ENCODE measurements at regions not wholly inside any gene's neighbourhood (a gene's known extent, or its start where the extent isn't known, plus 50 kb on each side); places are given as distances from the start of the nearest gene placed in this dataset.
"Not testable (repeated sequence)": the region's sequence is repeated elsewhere in the genome, so short reads cannot be mapped to it uniquely, and the experiment has no call there.

DNA sequence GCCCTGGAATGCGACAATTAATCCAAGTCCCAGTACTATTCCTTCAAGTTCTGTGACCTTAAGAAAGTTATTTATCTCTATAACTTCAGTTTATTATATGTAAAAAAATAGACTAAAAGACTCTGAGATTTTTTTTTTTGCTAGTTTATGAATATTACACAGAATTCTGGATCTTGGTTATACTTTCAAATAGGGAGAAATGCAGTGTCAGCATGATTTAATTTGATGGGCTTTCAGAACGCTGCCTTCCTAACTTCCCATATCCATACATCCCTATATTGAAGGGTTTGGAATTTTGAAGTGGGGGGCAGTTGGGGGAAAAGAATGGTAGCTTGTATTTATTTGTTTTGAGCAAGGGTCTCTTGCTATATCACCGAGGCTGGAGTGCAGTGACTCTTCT is 98.4 kb upstream of the MEGF10 start:
- H3K27me3 Mint-ChIP-seq, result peaks cover 8% of the 10 kb centered on the region
- H3K27ac Mint-ChIP-seq, result no peak overlapping the region
- ATAC-seq (no peak), DNase-seq (no peak)
- ChIA-PET POLR2A (no interaction called here), CTCF (no interaction called here)
- intact Hi-C loops (cut with DNase I, micrococcal nuclease), result no loop called here
- no peak overlapping the region for H3K4me3 Mint-ChIP-seq
- H3K9me3 Mint-ChIP-seq (ENCODE audit: low read depth), result no peaks in the 10 kb centered on the region
- no peaks in the 10 kb centered on the region for H3K36me3 Mint-ChIP-seq (ENCODE audit: low read depth)
- no peaks in the 10 kb centered on the region for H3K4me1 Mint-ChIP-seq

DNA sequence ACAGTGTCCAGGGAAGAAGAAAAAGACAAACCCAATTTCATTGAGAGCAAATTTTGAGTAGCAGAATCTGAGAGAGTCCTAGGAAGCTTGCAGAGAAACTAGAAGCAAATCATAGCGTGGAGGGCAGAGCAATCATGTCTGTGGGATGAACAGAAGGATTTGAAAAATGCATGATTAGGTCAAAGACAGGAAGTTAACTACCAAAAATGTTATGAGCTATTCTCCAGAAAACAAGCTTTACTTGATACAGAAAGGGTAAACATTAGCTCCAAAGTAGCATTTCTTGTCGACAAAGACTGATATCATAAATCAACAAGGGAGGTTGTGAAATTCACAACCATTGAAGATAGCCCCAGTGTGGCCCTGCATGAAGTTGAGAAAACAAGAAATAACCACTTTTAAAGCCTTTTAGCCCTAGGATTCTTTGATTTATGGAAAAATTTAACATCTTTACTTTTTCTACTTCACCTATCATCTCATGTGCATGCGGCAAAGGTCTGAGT is 97.7 kb upstream of the MEGF10 start:
- no peaks in the 10 kb centered on the region for H3K9me3 Mint-ChIP-seq (ENCODE audit: low read depth)
- H3K27ac Mint-ChIP-seq, result no peak overlapping the region
- intact Hi-C loops (cut with DNase I, micrococcal nuclease), result no loop called here
- H3K4me1 Mint-ChIP-seq, result no peaks in the 10 kb centered on the region
- peaks cover 8% of the 10 kb centered on the region for H3K27me3 Mint-ChIP-seq
- ATAC-seq (no peak), DNase-seq (no peak)
- H3K36me3 Mint-ChIP-seq (ENCODE audit: low read depth), result no peaks in the 10 kb centered on the region
- ChIA-PET POLR2A (no interaction called here), CTCF (no interaction called here)
- no peak overlapping the region for H3K4me3 Mint-ChIP-seq

DNA sequence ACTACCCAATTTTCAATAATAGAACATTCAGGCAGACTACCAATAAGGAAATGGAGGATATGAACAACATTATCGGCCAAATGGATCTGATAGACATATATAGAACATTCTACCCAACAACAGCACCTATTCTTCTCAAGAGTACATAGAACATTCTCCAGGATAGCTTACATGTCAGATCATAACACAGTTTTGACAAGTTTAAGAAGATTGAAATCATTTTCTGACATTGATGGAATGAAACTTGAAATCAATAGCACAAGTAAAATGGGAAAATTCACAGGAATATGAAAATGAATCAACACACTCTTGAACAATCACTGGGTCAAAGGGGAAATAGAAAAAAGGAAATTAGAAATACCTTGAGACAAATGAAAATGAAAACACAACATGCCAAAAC is 94.6 kb upstream of the MEGF10 start:
- Mint-ChIP-seq H3K27me3 (peaks cover 8% of the 10 kb centered on the region), H3K9me3 (ENCODE audit: low read depth) (peaks cover 2% of the 10 kb centered on the region), H3K4me3 (no peak overlapping the region), H3K27ac (no peak overlapping the region), H3K36me3 (ENCODE audit: low read depth) (no peaks in the 10 kb centered on the region), H3K4me1 (no peaks in the 10 kb centered on the region)
- no peak for ATAC-seq
- no peak for DNase-seq
- ChIA-PET CTCF (interaction anchor here (0.6 to 1.0 kb wide), 2 partner anchors 10 to 341 kb away, joined by 3 read pairs; no protein-coding TSS in a partner anchor), POLR2A (no interaction called here)
- intact Hi-C loops (cut with DNase I, micrococcal nuclease), result no loop called here

DNA sequence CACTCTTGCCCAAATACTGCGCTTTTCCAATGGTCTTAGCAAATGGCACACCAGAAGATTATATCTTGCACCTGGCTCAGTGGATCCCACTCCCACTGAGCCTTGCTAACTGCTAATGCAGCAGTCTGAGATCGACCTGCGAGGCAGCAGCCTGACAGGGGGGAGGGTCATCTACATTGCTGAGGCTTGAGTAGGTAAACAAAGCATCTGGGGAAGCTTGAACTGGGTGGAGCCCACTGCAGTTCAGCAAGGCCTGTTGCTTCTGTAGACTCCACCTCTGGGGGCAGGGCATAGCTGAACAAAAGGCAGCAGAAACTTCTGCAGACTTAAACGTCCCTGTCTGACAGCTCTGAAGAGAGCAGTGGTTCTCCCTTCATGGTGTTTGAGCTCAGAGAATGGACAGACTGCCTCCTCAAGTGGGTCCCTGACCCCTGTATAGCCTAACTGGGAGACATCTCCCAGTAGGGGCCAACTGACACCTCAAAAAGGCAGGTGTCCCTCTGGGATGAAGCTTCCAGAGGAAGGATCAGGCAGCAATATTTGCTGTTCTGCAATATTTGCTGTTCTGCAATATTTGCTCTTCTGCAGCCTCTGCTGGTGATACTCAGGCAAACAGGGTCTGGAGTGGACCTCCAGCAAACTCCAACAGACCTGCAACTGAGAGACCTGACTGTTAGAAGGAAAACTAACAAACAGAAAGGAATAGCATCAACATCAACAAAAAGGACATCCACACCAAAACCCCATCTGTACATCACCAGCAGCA is 93.0 kb upstream of the MEGF10 start:
- H3K36me3 Mint-ChIP-seq (ENCODE audit: low read depth); intact Hi-C loops (cut with DNase I, micrococcal nuclease); ATAC-seq; H3K4me1 Mint-ChIP-seq; H3K4me3 Mint-ChIP-seq; H3K27me3 Mint-ChIP-seq; H3K27ac Mint-ChIP-seq; H3K9me3 Mint-ChIP-seq (ENCODE audit: low read depth); DNase-seq; POLR2A ChIA-PET: not testable (repeated sequence)
- CTCF ChIA-PET, result interaction anchor here (0.7 to 1.0 kb wide), 2 partner anchors 9 to 1229 kb away, joined by 3 read pairs; no protein-coding TSS in a partner anchor

DNA sequence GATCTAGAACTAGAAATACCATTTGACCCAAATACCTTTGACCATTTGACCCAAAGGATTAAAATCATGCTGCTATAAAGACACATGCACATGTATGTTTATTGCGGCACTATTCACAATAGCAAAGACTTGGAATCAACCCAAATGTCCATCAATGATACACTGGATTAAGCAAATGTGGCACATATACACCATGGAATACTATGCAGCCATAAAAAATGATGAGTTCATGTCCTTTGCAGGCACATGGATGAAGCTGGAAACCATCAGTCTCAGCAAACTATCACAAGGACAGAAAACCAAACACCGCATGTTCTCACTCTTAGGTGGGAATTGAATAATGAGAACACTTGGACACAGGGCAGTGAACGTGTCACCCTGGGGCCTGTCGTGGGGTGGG is 87.9 kb upstream of the MEGF10 start:
- ATAC-seq; H3K27ac Mint-ChIP-seq; H3K4me1 Mint-ChIP-seq; CTCF ChIA-PET; POLR2A ChIA-PET; H3K27me3 Mint-ChIP-seq; intact Hi-C loops (cut with DNase I, micrococcal nuclease); DNase-seq; H3K36me3 Mint-ChIP-seq (ENCODE audit: low read depth); H3K4me3 Mint-ChIP-seq; H3K9me3 Mint-ChIP-seq (ENCODE audit: low read depth): not testable (repeated sequence)

DNA sequence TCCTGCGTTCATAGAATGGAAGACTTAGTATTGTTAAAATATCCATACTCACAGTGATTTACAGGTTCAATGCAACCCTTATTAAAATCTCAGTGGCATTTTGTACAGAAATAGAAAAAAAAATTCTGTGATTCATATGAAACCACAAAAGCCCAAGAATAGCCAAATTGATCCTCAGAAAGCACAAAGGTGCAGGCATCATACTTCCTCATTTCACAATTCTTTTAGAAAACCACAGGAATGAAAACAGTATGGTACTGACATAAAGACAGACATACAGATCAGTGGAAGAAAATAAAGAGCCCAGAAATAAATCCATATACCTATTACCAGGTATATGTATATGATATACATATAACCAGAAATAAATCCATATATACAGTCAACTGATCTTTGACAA is 86.8 kb upstream of the MEGF10 start:
- no peak overlapping the region for H3K27ac Mint-ChIP-seq

DNA sequence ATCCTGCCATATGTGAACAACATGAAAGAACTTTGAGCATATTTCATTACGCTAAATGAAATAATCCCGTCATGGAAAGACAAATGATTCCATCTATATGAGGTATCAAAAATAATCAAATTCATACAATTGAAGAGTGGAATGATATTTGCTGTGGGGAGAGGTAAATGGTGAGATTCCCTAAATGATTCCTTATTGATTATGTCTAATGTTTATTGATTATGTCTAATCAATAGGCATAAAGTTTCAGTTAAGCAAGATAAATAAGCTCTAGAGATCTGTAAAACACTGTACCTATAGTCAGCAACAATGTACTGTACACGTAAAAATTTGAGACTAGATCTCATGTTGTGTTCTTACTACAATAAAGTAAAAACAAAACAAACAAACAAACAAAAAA is 85.4 kb upstream of the MEGF10 start:
- Mint-ChIP-seq H3K36me3 (ENCODE audit: low read depth) (no peaks in the 10 kb centered on the region), H3K4me3 (no peak overlapping the region), H3K9me3 (ENCODE audit: low read depth) (no peaks in the 10 kb centered on the region), H3K27ac (no peak overlapping the region), H3K4me1 (no peaks in the 10 kb centered on the region), H3K27me3 (no peaks in the 10 kb centered on the region)
- intact Hi-C loops (cut with DNase I, micrococcal nuclease), result no loop called here
- POLR2A ChIA-PET, result no interaction called here
- DNase-seq, result no peak
- ATAC-seq, result no peak
- CTCF ChIA-PET, result no interaction called here

More for the DNA sequence above, 86.8 kb upstream of the MEGF10 start:
- Mint-ChIP-seq H3K4me1 (no peaks in the 10 kb centered on the region), H3K27me3 (no peaks in the 10 kb centered on the region), H3K36me3 (ENCODE audit: low read depth) (no peaks in the 10 kb centered on the region), H3K9me3 (ENCODE audit: low read depth) (no peaks in the 10 kb centered on the region), H3K4me3 (no peak overlapping the region)
- DNase-seq (no peak), ATAC-seq (no peak)
- POLR2A ChIA-PET, result no interaction called here
- CTCF ChIA-PET, result no interaction called here
- intact Hi-C loops (cut with DNase I, micrococcal nuclease), result no loop called here

DNA sequence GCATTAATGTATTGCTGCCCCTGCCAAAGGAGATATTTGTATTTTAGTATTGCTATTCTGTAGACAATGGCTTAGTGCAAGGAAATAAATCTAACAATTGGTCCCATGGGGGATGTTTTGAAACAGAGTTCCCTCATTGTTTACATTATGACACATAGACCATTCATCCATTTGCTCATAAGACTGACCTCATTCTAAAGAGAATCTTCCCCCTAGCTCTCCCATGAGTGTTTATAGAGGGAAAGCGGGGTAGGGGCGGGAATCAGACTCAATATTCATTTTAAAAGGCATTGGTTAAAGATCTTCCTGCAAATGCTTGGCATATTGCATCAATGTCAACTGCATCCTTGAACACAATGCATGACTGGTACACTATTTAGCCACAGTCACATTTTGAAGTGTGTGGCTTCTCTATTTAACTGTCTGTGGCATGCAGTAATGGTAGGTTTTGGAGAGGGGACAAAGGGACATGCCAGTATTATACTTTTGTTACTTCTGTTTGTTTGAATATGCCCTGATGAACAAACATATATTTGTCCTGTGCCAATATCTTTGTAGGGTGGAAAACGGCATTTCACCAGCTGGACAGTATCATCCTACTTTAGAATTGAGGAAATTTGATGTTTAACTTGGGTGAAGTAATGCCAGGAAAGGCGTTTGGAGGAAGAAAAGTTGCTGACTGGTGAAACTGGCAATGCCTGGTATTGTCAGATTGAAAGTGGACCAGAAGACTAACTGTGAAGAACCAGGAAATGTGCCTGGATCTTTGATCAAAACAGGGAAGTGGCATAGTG is 84.1 kb upstream of the MEGF10 start:
- ChIA-PET POLR2A (no interaction called here), CTCF (interaction anchor here (0.5 to 0.6 kb wide), 2 partner anchors 10 to 130 kb away, joined by 3 to 5 read pairs; no protein-coding TSS in a partner anchor)
- intact Hi-C loops (cut with DNase I, micrococcal nuclease), result no loop called here
- Mint-ChIP-seq H3K9me3 (ENCODE audit: low read depth) (no peaks in the 10 kb centered on the region), H3K4me3 (no peak overlapping the region), H3K36me3 (ENCODE audit: low read depth) (no peaks in the 10 kb centered on the region), H3K27me3 (no peaks in the 10 kb centered on the region), H3K27ac (no peak overlapping the region), H3K4me1 (no peaks in the 10 kb centered on the region)
- ATAC-seq (no peak), DNase-seq (no peak)

DNA sequence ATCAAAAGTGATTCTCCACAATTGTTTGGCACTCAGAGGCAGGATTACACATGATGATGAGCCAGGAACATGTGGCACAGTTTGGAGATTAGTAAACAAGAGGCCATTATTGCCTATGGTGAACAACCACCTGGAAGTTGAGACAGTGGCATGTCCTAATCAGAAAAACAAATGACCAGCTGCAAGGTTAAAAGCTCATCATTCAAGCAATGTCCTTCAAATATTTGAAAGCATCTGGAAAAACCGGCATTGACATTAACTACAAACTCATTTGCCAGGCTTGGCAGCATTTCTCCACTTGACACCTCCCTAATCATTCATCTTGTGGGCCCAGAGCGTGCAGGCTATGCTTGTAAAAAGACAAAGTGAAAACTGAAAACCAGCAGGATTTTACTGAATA is 80.6 kb upstream of the MEGF10 start:
- CTCF ChIA-PET, result no interaction called here
- ATAC-seq, result no peak

DNA sequence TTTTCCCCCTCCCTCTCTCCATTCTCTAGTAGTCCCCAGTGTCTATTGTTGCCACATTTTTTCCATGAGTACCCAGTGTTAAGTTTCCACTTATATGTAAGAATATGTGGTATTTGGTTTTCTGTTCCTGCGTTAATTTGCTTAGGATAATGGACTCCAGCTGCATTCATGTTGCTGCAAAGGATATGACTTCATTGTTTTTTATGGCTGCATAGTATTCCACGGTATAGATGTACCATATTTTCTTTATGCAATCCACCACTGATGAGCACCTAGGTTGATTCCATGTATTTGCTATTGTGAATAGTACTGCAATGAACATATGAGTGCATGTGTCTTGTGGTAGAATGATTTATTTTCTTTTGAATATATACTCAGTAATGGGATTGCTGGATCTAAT is 77.4 kb upstream of the MEGF10 start:
- H3K27ac Mint-ChIP-seq, result no peak overlapping the region
- ATAC-seq (no peak), DNase-seq (no peak)
- ChIA-PET CTCF (no interaction called here), POLR2A (no interaction called here)
- intact Hi-C loops (cut with DNase I, micrococcal nuclease), result no loop called here
- H3K9me3 Mint-ChIP-seq (ENCODE audit: low read depth), result no peaks in the 10 kb centered on the region
- no peaks in the 10 kb centered on the region for H3K27me3 Mint-ChIP-seq
- H3K36me3 Mint-ChIP-seq (ENCODE audit: low read depth), result no peaks in the 10 kb centered on the region
- H3K4me1 Mint-ChIP-seq, result no peaks in the 10 kb centered on the region
- no peak overlapping the region for H3K4me3 Mint-ChIP-seq

More for the DNA sequence above, 80.6 kb upstream of the MEGF10 start:
- POLR2A ChIA-PET, result no interaction called here
- H3K27me3 Mint-ChIP-seq, result no peaks in the 10 kb centered on the region
- no peaks in the 10 kb centered on the region for H3K36me3 Mint-ChIP-seq (ENCODE audit: low read depth)
- no peak overlapping the region for H3K27ac Mint-ChIP-seq
- H3K9me3 Mint-ChIP-seq (ENCODE audit: low read depth), result no peaks in the 10 kb centered on the region
- DNase-seq, result no peak
- no peak overlapping the region for H3K4me3 Mint-ChIP-seq
- no peaks in the 10 kb centered on the region for H3K4me1 Mint-ChIP-seq
- intact Hi-C loops (cut with DNase I, micrococcal nuclease), result no loop called here

DNA sequence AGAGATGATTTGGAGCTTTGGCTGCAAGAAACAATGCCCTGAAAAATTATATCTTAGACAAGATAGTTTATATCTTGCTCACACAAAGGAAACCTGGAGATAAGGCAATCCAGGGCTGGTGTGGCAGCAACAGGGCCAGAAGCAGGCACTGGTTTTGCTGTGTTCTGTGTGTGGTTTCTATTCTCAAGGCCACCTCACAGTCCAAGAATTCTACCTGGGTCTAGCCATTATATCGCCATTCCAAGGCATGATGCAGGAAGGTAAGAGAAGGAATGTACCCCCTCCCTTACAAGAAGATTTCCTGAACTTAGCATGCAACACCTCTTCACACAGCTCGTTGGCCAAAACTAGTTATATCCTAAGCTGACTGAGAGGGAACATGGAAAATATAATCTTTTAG is 74.5 kb upstream of the MEGF10 start:
- ATAC-seq, result no peak
- Mint-ChIP-seq H3K4me1 (no peaks in the 10 kb centered on the region), H3K4me3 (no peak overlapping the region), H3K27ac (no peak overlapping the region), H3K9me3 (ENCODE audit: low read depth) (no peaks in the 10 kb centered on the region), H3K36me3 (ENCODE audit: low read depth) (no peaks in the 10 kb centered on the region), H3K27me3 (peaks cover 3% of the 10 kb centered on the region)
- no peak for DNase-seq
- intact Hi-C loops (cut with DNase I, micrococcal nuclease), result no loop called here
- ChIA-PET POLR2A (no interaction called here), CTCF (interaction anchor here (0.6 to 1.0 kb wide), 2 partner anchors 26 to 416 kb away, joined by 3 read pairs; no protein-coding TSS in a partner anchor)
